IMR-90 (cell line): ENCODE measurements at regions not wholly inside any gene's neighbourhood (a gene's known extent, or its start where the extent isn't known, plus 50 kb on each side); places are given as distances from the start of the nearest gene placed in this dataset.
A peak's percentile ranks its signal among the peaks of the same experiment; 100 is the strongest.

Experiments
- ATAC-seq: fragments of 200-7000 bp; cut with Tn5 transposase; 2 replicates; pipeline ENCODE4 v1.9.1; 2020; ENCODE audit warnings: low read depth, mild to moderate bottlenecking, moderate library complexity
- BruUV-seq: library from RNA; stranded (reverse); fragments of 400-500 nt; replicated peaks from 2 replicates; lab custom pipeline; 2021; lab: Mats Ljungman, UMichigan
- CTCF ChIA-PET: fragments of 300-600 bp; formaldehyde crosslinking; extraction: SDS; loops from one replicate; lab custom pipeline; 2021; ENCODE audit warnings: antibody characterized with exemption; lab: Yijun Ruan, JAX
- POLR2A ChIA-PET: fragments of 300-600 bp; sonication (Branson Sonifier 250); formaldehyde crosslinking; loops from one replicate; lab custom pipeline; 2022; ENCODE audit warnings: antibody characterized with exemption; ENCODE audit not compliant: unreplicated experiment; lab: Charles Lee
- DNase-seq: peaks from one replicate; pipeline ENCODE4 v3.0.0; 2013
- H2AFZ ChIP-seq: replicated peaks from 2 replicates; pipeline ENCODE3; 2013; ENCODE audit warnings: low read length, mild to moderate bottlenecking; ENCODE audit not compliant: poor library complexity
- H2AK5ac ChIP-seq: 2 replicates; pipeline ENCODE4 v1.6.1; 2013; ENCODE audit warnings: low read depth, low read length, inconsistent platforms
- H2AK9ac ChIP-seq: replicated peaks from 2 replicates; pipeline ENCODE3; 2013; ENCODE audit warnings: mild to moderate bottlenecking, low read depth, low read length, moderate library complexity; ENCODE audit not compliant: poor library complexity
- H2BK120ac ChIP-seq: 2 replicates; pipeline ENCODE4 v1.6.1; 2013; ENCODE audit warnings: low read depth, low read length, inconsistent platforms
- H2BK15ac ChIP-seq: 3 replicates; pipeline ENCODE4 v1.6.1; 2013; ENCODE audit warnings: low read depth, low read length, inconsistent platforms
- H2BK20ac ChIP-seq: 2 replicates; pipeline ENCODE4 v1.6.1; 2013; ENCODE audit warnings: low read depth, mild to moderate bottlenecking, inconsistent platforms, low read length, moderate library complexity
- H2BK5ac ChIP-seq: 2 replicates; pipeline ENCODE4 v1.6.1; 2013; ENCODE audit warnings: mild to moderate bottlenecking, low read depth, low read length, inconsistent platforms; ENCODE audit not compliant: poor library complexity, severe bottlenecking
- H3K14ac ChIP-seq: replicated peaks from 2 replicates; pipeline ENCODE4 v1.6.1; 2013; ENCODE audit warnings: low read depth, low read length, inconsistent platforms
- H3K18ac ChIP-seq: 2 replicates; pipeline ENCODE4 v1.6.1; 2013; ENCODE audit warnings: low read depth, low read length, control low read depth
- H3K23ac ChIP-seq: 2 replicates; pipeline ENCODE4 v1.6.1; 2013; ENCODE audit warnings: low read depth, low read length, inconsistent platforms
- H3K27ac ChIP-seq: 2 replicates; pipeline ENCODE4 v1.5.1; 2013; ENCODE audit warnings: mild to moderate bottlenecking, control low read depth, low read length; ENCODE audit not compliant: insufficient read depth
- H3K27me3 ChIP-seq: 2 replicates; pipeline ENCODE4 v1.6.1; 2013; ENCODE audit warnings: low read length; ENCODE audit not compliant: control insufficient read depth, insufficient read depth
- H3K36me3 ChIP-seq: 2 replicates; pipeline ENCODE4 v1.6.1; 2013; ENCODE audit warnings: low read length, mixed read lengths; ENCODE audit not compliant: control insufficient read depth, insufficient read depth
- H3K4ac ChIP-seq: 2 replicates; pipeline ENCODE4 v1.6.1; 2013; ENCODE audit warnings: low read depth, low read length, inconsistent platforms
- H3K4me1 ChIP-seq: 2 replicates; pipeline ENCODE4 v1.6.1; 2013; ENCODE audit warnings: low read length, mixed read lengths; ENCODE audit not compliant: control insufficient read depth, insufficient read depth
- H3K4me2 ChIP-seq: 2 replicates; pipeline ENCODE4 v1.6.1; 2013; ENCODE audit warnings: low read depth, mild to moderate bottlenecking, control low read depth, low read length, moderate library complexity
- H3K4me3 ChIP-seq: 2 replicates; pipeline ENCODE4 v1.5.1; 2013; ENCODE audit warnings: low read depth, mild to moderate bottlenecking, control low read depth, low read length, moderate library complexity; ENCODE audit not compliant: insufficient read depth
- H3K56ac ChIP-seq: 2 replicates; pipeline ENCODE4 v1.6.1; 2013; ENCODE audit warnings: low read length, inconsistent platforms; ENCODE audit not compliant: insufficient read depth; ENCODE audit errors: extremely low read depth
- H3K79me1 ChIP-seq, 2 experiments: 2 replicates each; pipeline ENCODE4 v1.6.1; 2013; ENCODE audit warnings: low read length in 2 of 2, inconsistent platforms in 1 of 2, low read depth in 1 of 2
- H3K9ac ChIP-seq: 2 replicates; pipeline ENCODE4 v1.6.1; 2013; ENCODE audit warnings: low read depth, low read length, control low read depth
- H3K9me1 ChIP-seq: 2 replicates; pipeline ENCODE4 v1.6.1; 2013; ENCODE audit warnings: low read length, inconsistent platforms; ENCODE audit not compliant: insufficient read depth
- H3K9me3 ChIP-seq: 2 replicates; pipeline ENCODE4 v1.6.1; 2013; ENCODE audit warnings: low read length; ENCODE audit not compliant: control insufficient read depth, insufficient read depth
- H4K20me1 ChIP-seq: 2 replicates; pipeline ENCODE4 v1.6.1; 2013; ENCODE audit warnings: low read length, inconsistent platforms; ENCODE audit not compliant: insufficient read depth
- H4K5ac ChIP-seq: 2 replicates; pipeline ENCODE4 v1.6.1; 2013; ENCODE audit warnings: mild to moderate bottlenecking, low read depth, low read length, control low read depth
- H4K8ac ChIP-seq, 2 experiments: 2 replicates each; pipeline ENCODE4 v1.6.1; 2013; ENCODE audit warnings: low read depth in 2 of 2, low read length in 2 of 2, control low read depth in 1 of 2, inconsistent platforms in 1 of 2
- H4K91ac ChIP-seq: 2 replicates; pipeline ENCODE4 v1.6.1; 2013; ENCODE audit warnings: low read depth, low read length, inconsistent platforms; ENCODE audit not compliant: insufficient read depth
- BHLHE40 ChIP-seq: fragments of 150-350 bp; IDR thresholded peaks from 2 replicates; pipeline ENCODE4 v1.6.1; 2016; ENCODE audit warnings: mild to moderate bottlenecking, low read depth, low read length
- CEBPB ChIP-seq: IDR thresholded peaks from 2 replicates; pipeline ENCODE4 v1.6.1; 2012; ENCODE audit warnings: low read depth, low read length, improper control_type of control experiment
- CTCF ChIP-seq: conservative IDR thresholded peaks from 2 replicates; pipeline ENCODE4 v1.5.1; 2012; ENCODE audit warnings: mild to moderate bottlenecking, low read depth, low read length, improper control_type of control experiment
- ELK1 ChIP-seq: fragments of 150-350 bp; IDR thresholded peaks from 2 replicates; pipeline ENCODE4 v1.6.1; 2016; ENCODE audit warnings: low read depth, mild to moderate bottlenecking, low read length, moderate library complexity, borderline replicate concordance
- FOS ChIP-seq: fragments of 150-350 bp; IDR thresholded peaks from 2 replicates; pipeline ENCODE4 v1.6.1; 2016; ENCODE audit warnings: low read depth, low read length
- MAFK ChIP-seq: IDR thresholded peaks from 2 replicates; pipeline ENCODE4 v1.6.1; 2012; ENCODE audit warnings: low read depth, low read length, improper control_type of control experiment
- MAZ ChIP-seq: IDR thresholded peaks from 2 replicates; pipeline ENCODE4 v1.6.1; 2012; ENCODE audit warnings: low read depth, mild to moderate bottlenecking, low read length, improper control_type of control experiment, moderate library complexity, borderline replicate concordance
- MXI1 ChIP-seq: IDR thresholded peaks from 2 replicates; pipeline ENCODE4 v1.6.1; 2012; ENCODE audit warnings: low read depth, mild to moderate bottlenecking, low read length, moderate library complexity, borderline replicate concordance
- RAD21 ChIP-seq: IDR thresholded peaks from 2 replicates; pipeline ENCODE4 v1.6.1; 2012; ENCODE audit warnings: low read length, improper control_type of control experiment
- SMC3 ChIP-seq: fragments of 150-350 bp; IDR thresholded peaks from 2 replicates; pipeline ENCODE4 v1.6.1; 2016; ENCODE audit warnings: low read depth, mild to moderate bottlenecking, antibody characterized with exemption, low read length, moderate library complexity
- WGBS, 2 experiments: methylation state at CpG; one replicate each; pipeline versions ENCODE4 v1.1.5 to v1.1.7; 2013; ENCODE audit warnings: missing lambda C conversion rate in 2 of 2; ENCODE audit not compliant: insufficient read length in 1 of 2; ENCODE audit errors: extremely low coverage in 2 of 2; 5-methylcytosine and 5-hydroxymethylcytosine counted together
- dilution Hi-C: fragments of 300-500 bp; cut with HindIII; formaldehyde crosslinking; loops from one replicate; pipeline ENCODE4 v1.14.3; 2018; ENCODE audit warnings: low sequenced_read_pairs; ENCODE audit not compliant: unreplicated experiment
- in situ Hi-C: fragments of 300-500 bp; cut with MboI; formaldehyde crosslinking; loops from 3 replicates; pipeline ENCODE4 v1.14.3; 2019; ENCODE audit warnings: low sequenced_read_pairs, inconsistent platforms, mixed read lengths
- intact Hi-C: fragments of 100-400 bp; cut with micrococcal nuclease; formaldehyde crosslinking; loops from 2 replicates; pipeline ENCODE4 v1.10.0; 2022
- TF ChIP-seq, protein P1 (sequence below): fragments of 150-350 bp; IDR thresholded peaks from 2 replicates; pipeline ENCODE4 v1.6.1; 2017; ENCODE audit warnings: mild to moderate bottlenecking, antibody characterized with exemption, low read length, low read depth

DNA sequence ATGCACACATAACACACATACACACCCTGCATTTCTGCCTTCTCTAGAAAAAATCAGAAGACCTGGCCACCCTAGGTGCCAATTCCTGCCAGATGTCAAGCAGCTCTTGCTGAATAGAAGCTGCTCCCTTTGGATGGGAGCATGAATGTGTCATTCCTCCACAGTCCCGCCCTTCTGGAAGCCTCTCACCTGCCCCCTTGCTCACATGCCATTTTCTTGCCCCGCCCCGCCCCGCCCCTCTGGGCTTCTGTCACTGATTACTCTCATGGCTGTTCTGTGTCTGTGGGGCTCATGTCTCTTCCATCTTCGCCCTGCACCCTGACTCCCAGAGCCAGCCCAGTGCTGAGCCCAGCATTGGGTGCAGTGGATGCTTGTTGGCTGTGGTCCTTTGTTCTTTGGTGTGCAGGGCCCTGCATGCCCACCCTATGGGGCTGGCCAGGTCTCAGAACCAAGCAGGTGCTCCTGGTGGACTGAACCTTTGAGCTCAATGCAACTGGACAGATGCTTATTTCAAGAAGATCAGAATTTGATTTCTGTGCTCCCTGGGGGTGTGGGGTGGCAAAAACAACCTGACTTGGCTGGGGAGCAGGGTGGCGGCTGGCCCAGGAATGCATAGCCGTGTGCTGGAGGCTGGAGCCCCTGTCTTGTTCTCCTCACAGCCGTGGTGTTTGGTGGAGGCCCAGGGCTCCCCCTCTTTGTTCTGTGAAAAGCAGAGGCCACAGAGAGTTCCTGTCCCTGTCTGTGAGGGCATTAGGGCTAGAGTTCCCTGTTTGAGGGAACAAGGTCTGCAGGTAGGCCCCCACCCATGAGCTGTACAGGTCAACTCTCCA lies 140.6 kb upstream of the GLI2 start (continued):
- TF ChIP-seq BHLHE40, result no peak

GRCh38 chr2:120595739-120596138 lies 139.9 kb upstream of the GLI2 start:
- POLR2A ChIA-PET, result no interaction called here
- H3K56ac ChIP-seq, result no peak overlapping the region

More at GRCh38 chr2:120595739-120596138, 139.9 kb upstream of the GLI2 start:
- intact Hi-C loops (no loop called here), in situ Hi-C loops (no loop called here), dilution Hi-C loops (no loop called here)
- Histone ChIP-seq H2AK5ac (peak overlapping the region; percentile 37; the same call in 1 of the 2 replicates), H3K27me3 (no peaks in the 10 kb centered on the region; the same call in 1 of the 2 replicates), H3K4me2 (no peak overlapping the region), H3K4me3 (no peak overlapping the region), H2BK5ac (no peak overlapping the region), H4K20me1 (no peaks in the 10 kb centered on the region), H4K5ac (no peak overlapping the region), H3K23ac (no peak overlapping the region), H3K9ac (no peak overlapping the region), H3K18ac (no peak overlapping the region), H2AK9ac (peak overlapping the region; percentile 71), H3K9me3 (peaks cover 6% of the 10 kb centered on the region; the same call in 1 of the 2 replicates), H2BK120ac (no peak overlapping the region; the same call in 1 of the 2 replicates), H2AFZ (no peak overlapping the region), H2BK20ac (no peak overlapping the region), H3K9me1 (peaks cover 6% of the 10 kb centered on the region), H3K36me3 (no peaks in the 10 kb centered on the region), H4K91ac (peak overlapping the region; percentile 23; the same call in 1 of the 2 replicates), H3K4me1 (peaks cover 17% of the 10 kb centered on the region), H3K79me1 (no peaks in the 10 kb centered on the region), H2BK15ac (peak overlapping the region; percentile 21; the same call in 1 of the 3 replicates), H3K14ac (no peak overlapping the region), H4K8ac (no peak overlapping the region; a peak in 1 of 4 replicates), H3K4ac (peak overlapping the region; percentile 24; the same call in 1 of the 2 replicates), H3K27ac (no peak overlapping the region)
- no peak for ATAC-seq
- BruUV-seq, result no TSS peak
- CTCF ChIA-PET, result no interaction called here
- TF ChIP-seq ELK1, result no peak
- no peak for TF ChIP-seq MAFK
- no peak for TF ChIP-seq RAD21
- TF ChIP-seq CEBPB, result no peak
- no peak for TF ChIP-seq MAZ
- no peak for TF ChIP-seq CTCF
- no peak for TF ChIP-seq BHLHE40
- no peak for TF ChIP-seq SMC3
- TF ChIP-seq MXI1, result no peak
- no peak for TF ChIP-seq FOS
- TF ChIP-seq, protein P1, sequence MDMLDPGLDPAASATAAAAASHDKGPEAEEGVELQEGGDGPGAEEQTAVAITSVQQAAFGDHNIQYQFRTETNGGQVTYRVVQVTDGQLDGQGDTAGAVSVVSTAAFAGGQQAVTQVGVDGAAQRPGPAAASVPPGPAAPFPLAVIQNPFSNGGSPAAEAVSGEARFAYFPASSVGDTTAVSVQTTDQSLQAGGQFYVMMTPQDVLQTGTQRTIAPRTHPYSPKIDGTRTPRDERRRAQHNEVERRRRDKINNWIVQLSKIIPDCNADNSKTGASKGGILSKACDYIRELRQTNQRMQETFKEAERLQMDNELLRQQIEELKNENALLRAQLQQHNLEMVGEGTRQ, result no peak
- no CpG with 5 or more reads among the region's 1 CpG for WGBS, 2 experiments
- no peak for DNase-seq
